A673 (cell line): ENCODE measurements at regions not wholly inside any gene's neighbourhood (a gene's known extent, or its start where the extent isn't known, plus 50 kb on each side); places are given as distances from the start of the nearest gene placed in this dataset.

Source experiments
- CTCF ChIP-seq: fragments of 300-800, 200-600 bp; sonication (generic); conservative IDR thresholded peaks from 2 replicates; pipeline ENCODE4 v1.5.1; 2017; ENCODE audit warnings: low read depth, mild to moderate bottlenecking, antibody characterized with exemption, low read length, moderate library complexity, mixed read lengths
- EZH2 ChIP-seq: fragments of 200-600 bp; sonication (generic); IDR thresholded peaks from 2 replicates; pipeline ENCODE4 v1.6.1; 2017; ENCODE audit warnings: borderline replicate concordance, low read depth, mild to moderate bottlenecking, mixed read lengths, antibody characterized with exemption, low read length; ENCODE audit not compliant: poor library complexity, severe bottlenecking

- TF ChIP-seq EZH2 (no peak), CTCF (no peak)
These were observed 231.0 kb upstream of the IRS2 start for GRCh38 chr13:110017379-110017778.
